CD14-positive monocyte (primary cell): ENCODE measurements at regions not wholly inside any gene's neighbourhood (a gene's known extent, or its start where the extent isn't known, plus 50 kb on each side); places are given as distances from the start of the nearest gene placed in this dataset.

Experiments used
- DNase-seq, 3 donors: peaks; one replicate each; pipeline ENCODE4 v3.0.0-alpha.2; 2011 to 2022
- H2AFZ ChIP-seq: 2 replicates; pipeline ENCODE4 v1.6.0; 2012; ENCODE audit warnings: mild to moderate bottlenecking, low read depth, low read length, inconsistent platforms; ENCODE audit not compliant: insufficient read depth, poor library complexity, severe bottlenecking
- H3K27ac ChIP-seq, 2 donors: 1 replicate in 1 of 2; 2 replicates in 1 of 2; pipeline ENCODE4 v1.5.1; 2012 to 2013; ENCODE audit warnings: low read length in 2 of 2, control low read depth in 1 of 2, inconsistent platforms in 1 of 2, low read depth in 1 of 2, mild to moderate bottlenecking in 1 of 2
- H3K27me3 ChIP-seq, 2 donors: one replicate each; pipeline versions ENCODE4 v1.6.0 to v1.6.1; 2011 to 2013; ENCODE audit warnings: low read length in 2 of 2; ENCODE audit not compliant: control insufficient read depth in 2 of 2, insufficient read depth in 2 of 2
- H3K36me3 ChIP-seq, 2 donors: replicated peaks in 1 of 2; 1 replicate in 1 of 2; 2 replicates in 1 of 2; pipeline versions ENCODE4 v1.5.1 to v1.6.1; 2012 to 2013; ENCODE audit warnings: low read length in 2 of 2, control low read depth in 1 of 2, inconsistent platforms in 1 of 2, mild to moderate bottlenecking in 1 of 2; ENCODE audit not compliant: insufficient read depth in 2 of 2, control insufficient read depth in 1 of 2
- H3K4me1 ChIP-seq, 2 donors: 1 replicate in 1 of 2; 2 replicates in 1 of 2; pipeline versions ENCODE4 v1.5.1 to v1.6.1; 2012 to 2013; ENCODE audit warnings: low read length in 2 of 2, control low read depth in 1 of 2, inconsistent platforms in 1 of 2, mild to moderate bottlenecking in 1 of 2, moderate library complexity in 1 of 2; ENCODE audit not compliant: insufficient read depth in 2 of 2, control insufficient read depth in 1 of 2
- H3K4me2 ChIP-seq: replicated peaks from 2 replicates; pipeline ENCODE3; 2012; ENCODE audit warnings: low read length, moderate library complexity, mild to moderate bottlenecking; ENCODE audit not compliant: poor library complexity, severe bottlenecking; ENCODE audit errors: extremely low read depth
- H3K4me3 ChIP-seq, 3 experiments: fragments of 200-600 bp in 1 of 3; sonication (generic) in 1 of 3; replicated peaks in 1 of 3; 1 replicate in 2 of 3; 2 replicates in 1 of 3; pipeline ENCODE4 v1.5.1; 2011 to 2013; ENCODE audit warnings: low read length in 3 of 3, mild to moderate bottlenecking in 3 of 3, control low read depth in 2 of 3, low read depth in 2 of 3, inconsistent platforms in 1 of 3, moderate library complexity in 1 of 3
- H3K79me2 ChIP-seq: 2 replicates; pipeline ENCODE4 v1.6.0; 2012; ENCODE audit warnings: mild to moderate bottlenecking, control low read depth, inconsistent platforms, low read length, moderate library complexity; ENCODE audit not compliant: insufficient read depth
- H3K9ac ChIP-seq: 2 replicates; pipeline ENCODE4 v1.6.0; 2017; ENCODE audit warnings: low read length, mild to moderate bottlenecking; ENCODE audit not compliant: insufficient read depth, poor library complexity, severe bottlenecking
- H3K9me3 ChIP-seq, 2 donors: replicated peaks in 1 of 2; 1 replicate in 1 of 2; 2 replicates in 1 of 2; pipeline versions ENCODE4 v1.5.1 to v1.6.1; 2012 to 2013; ENCODE audit warnings: low read length in 2 of 2, control low read depth in 1 of 2; ENCODE audit not compliant: control insufficient read depth in 1 of 2, insufficient read depth in 1 of 2
- H4K20me1 ChIP-seq: 2 replicates; pipeline ENCODE4 v1.6.0; 2012; ENCODE audit warnings: mild to moderate bottlenecking, low read length, control low read depth, moderate library complexity; ENCODE audit not compliant: insufficient read depth
- H3K27ac Mint-ChIP-seq, 7 donors: one replicate each; pipeline ENCODE4 v1.8.0; 2020; ENCODE audit warnings: mild to moderate bottlenecking in 7 of 7, mixed read lengths in 7 of 7, moderate library complexity in 6 of 7, inconsistent platforms in 2 of 7
- H3K27me3 Mint-ChIP-seq, 3 donors: one replicate each; pipeline ENCODE4 v1.8.0; 2021 to 2022; ENCODE audit warnings: low read depth in 3 of 3, mild to moderate bottlenecking in 3 of 3, mixed read lengths in 3 of 3, moderate library complexity in 3 of 3, inconsistent platforms in 1 of 3
- H3K36me3 Mint-ChIP-seq, 2 donors: one replicate each; pipeline ENCODE4 v1.8.0; 2020; ENCODE audit warnings: mixed read lengths in 2 of 2, inconsistent platforms in 1 of 2, mild to moderate bottlenecking in 1 of 2
- H3K4me1 Mint-ChIP-seq: one replicate; pipeline ENCODE4 v1.8.0; 2020; ENCODE audit warnings: mild to moderate bottlenecking, mixed read lengths
- H3K4me3 Mint-ChIP-seq, 2 donors: one replicate each; pipeline ENCODE4 v1.8.0; 2020; ENCODE audit warnings: mild to moderate bottlenecking in 2 of 2, mixed read lengths in 2 of 2, moderate library complexity in 1 of 2
- H3K9me3 Mint-ChIP-seq, 7 donors: one replicate each; pipeline ENCODE4 v1.8.0; 2020 to 2022; ENCODE audit warnings: mixed read lengths in 7 of 7, mild to moderate bottlenecking in 6 of 7, moderate library complexity in 6 of 7, inconsistent platforms in 2 of 7
- WGBS: methylation state at CpG from one replicate; pipeline ENCODE4 v1.1.5; 2013; ENCODE audit warnings: missing lambda C conversion rate; ENCODE audit not compliant: insufficient coverage; 5-methylcytosine and 5-hydroxymethylcytosine counted together
- intact Hi-C, 2 donors: fragments of 100-400 bp; cut with micrococcal nuclease; formaldehyde crosslinking; loops; one replicate each; pipeline versions ENCODE4 v1.15.0 to v1.15.1; 2023
- TF ChIP-seq, protein P1 (sequence below): fragments of 200-600 bp; IDR thresholded peaks from one replicate; pipeline ENCODE4 v1.8.0; 2022; ENCODE audit warnings: antibody characterized with exemption, mild to moderate bottlenecking

GRCh38 chr22:22061085-22062077, 78.8 kb upstream of the TOP3B start:
- peak overlapping the region; percentile 37 for H3K4me2 ChIP-seq

More at GRCh38 chr22:22061085-22062077, 78.8 kb upstream of the TOP3B start:
- Mint-ChIP-seq H3K36me3 (no peaks in the 10 kb centered on the region), H3K27ac (peak overlapping the region; percentile 93 to 99 (median 96)), H3K27me3 (peaks cover 0 to 3% (median 0%) of the 10 kb centered on the region in 3 donors), H3K9me3 (peaks cover 0 to 2% (median 0%) of the 10 kb centered on the region in 7 donors), H3K4me1 (peaks cover 47% of the 10 kb centered on the region), H3K4me3 (peak overlapping the region in 1 of 2 donors; percentile 54)
- no peaks in the 10 kb centered on the region for H4K20me1 ChIP-seq
- 71% methylated on average over 6 of the region's 11 CpGs for WGBS
- intact Hi-C loops = loop anchor here (5.0 kb wide), 3 partner anchors 36 to 96 kb away; no protein-coding TSS in a partner anchor
- peak overlapping the region; percentile 75 for H2AFZ ChIP-seq
- no peaks in the 10 kb centered on the region for H3K79me2 ChIP-seq
- H3K4me1 ChIP-seq = peaks cover 48 to 53% of the 10 kb centered on the region in 2 donors
- no peaks in the 10 kb centered on the region for H3K27me3 ChIP-seq
- no peaks in the 10 kb centered on the region for H3K36me3 ChIP-seq
- TF ChIP-seq, protein P1, sequence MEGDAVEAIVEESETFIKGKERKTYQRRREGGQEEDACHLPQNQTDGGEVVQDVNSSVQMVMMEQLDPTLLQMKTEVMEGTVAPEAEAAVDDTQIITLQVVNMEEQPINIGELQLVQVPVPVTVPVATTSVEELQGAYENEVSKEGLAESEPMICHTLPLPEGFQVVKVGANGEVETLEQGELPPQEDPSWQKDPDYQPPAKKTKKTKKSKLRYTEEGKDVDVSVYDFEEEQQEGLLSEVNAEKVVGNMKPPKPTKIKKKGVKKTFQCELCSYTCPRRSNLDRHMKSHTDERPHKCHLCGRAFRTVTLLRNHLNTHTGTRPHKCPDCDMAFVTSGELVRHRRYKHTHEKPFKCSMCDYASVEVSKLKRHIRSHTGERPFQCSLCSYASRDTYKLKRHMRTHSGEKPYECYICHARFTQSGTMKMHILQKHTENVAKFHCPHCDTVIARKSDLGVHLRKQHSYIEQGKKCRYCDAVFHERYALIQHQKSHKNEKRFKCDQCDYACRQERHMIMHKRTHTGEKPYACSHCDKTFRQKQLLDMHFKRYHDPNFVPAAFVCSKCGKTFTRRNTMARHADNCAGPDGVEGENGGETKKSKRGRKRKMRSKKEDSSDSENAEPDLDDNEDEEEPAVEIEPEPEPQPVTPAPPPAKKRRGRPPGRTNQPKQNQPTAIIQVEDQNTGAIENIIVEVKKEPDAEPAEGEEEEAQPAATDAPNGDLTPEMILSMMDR = peak; percentile 47
- no peaks in the 10 kb centered on the region for H3K9me3 ChIP-seq
- peak overlapping the region; percentile 79 to 94 for H3K27ac ChIP-seq
- H3K9ac ChIP-seq = peak overlapping the region; percentile 62
- DNase-seq = peak; percentile 76 to 94 (median 88)
- peak overlapping the region in 1 of 3 experiments; percentile 33 for H3K4me3 ChIP-seq
